HG03135 (cell line): ENCODE measurements at regions not wholly inside any gene's neighbourhood (a gene's known extent, or its start where the extent isn't known, plus 50 kb on each side); places are given as distances from the start of the nearest gene placed in this dataset.

Experiments
- ATAC-seq: cut with Tn5 transposase; IDR thresholded peaks from one replicate; pipeline ENCODE4 v1.9.1; 2021; ENCODE audit warnings: mild to moderate bottlenecking, moderate library complexity; ENCODE audit not compliant: unreplicated experiment

DNA sequence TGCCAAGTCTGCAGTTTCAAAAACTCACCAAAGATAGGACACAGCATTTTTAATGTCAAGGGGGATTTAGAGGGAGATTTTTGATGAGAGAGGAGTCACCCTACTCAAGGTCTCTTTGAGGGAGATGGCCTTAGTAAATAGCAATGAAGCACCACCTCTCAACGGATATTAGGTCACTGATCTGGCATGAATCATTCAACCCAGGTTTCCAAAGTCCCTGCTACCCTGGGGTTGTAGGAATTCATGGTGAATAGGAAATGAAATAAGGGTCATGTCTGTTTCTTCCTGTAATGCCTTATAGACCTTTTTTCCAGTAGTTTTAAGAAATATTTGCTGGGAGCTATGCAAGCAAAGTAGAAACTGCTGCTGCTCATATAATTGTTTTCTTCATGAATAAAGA lies 2154.9 kb downstream of the LRRC4C start:
- no peak for ATAC-seq

DNA sequence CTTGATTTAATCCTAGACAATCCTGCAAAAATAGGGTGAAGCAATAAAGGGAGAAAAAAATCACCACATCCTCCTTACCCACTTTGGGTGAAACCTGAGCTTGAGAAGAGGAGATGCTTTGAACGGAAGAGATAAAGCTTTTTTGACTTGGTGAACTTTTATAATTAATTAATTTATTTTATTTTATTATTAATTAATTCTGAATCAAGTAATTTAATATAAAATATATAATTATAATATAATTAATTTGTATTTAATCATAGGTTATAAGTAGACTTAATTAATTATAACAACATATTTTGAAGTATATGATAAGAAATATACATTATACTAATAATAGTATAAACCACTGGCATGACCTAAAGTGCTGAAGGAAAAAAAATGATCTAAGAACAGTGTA lies 2164.8 kb downstream of the LRRC4C start:
- no peak for ATAC-seq

DNA sequence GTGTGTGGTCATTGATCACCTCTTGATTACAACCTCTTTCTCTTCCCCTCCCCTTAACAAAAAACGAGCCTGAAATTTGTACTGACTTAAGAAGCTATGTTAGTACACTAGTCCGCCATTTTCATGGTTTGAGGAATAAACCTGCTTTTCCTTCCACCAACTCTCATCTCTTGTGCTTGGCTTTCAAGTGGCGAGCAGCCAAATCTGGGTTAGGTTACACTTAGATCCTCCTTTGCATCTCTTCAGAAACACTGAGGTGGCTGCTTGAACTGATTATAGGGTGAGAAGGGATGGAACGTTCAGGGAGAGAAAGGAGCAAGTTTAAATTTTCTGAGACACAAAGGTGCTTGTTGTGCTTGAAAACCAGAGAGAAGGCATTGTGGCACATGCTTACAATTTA lies 2171.4 kb downstream of the LRRC4C start:
- no peak for ATAC-seq

DNA sequence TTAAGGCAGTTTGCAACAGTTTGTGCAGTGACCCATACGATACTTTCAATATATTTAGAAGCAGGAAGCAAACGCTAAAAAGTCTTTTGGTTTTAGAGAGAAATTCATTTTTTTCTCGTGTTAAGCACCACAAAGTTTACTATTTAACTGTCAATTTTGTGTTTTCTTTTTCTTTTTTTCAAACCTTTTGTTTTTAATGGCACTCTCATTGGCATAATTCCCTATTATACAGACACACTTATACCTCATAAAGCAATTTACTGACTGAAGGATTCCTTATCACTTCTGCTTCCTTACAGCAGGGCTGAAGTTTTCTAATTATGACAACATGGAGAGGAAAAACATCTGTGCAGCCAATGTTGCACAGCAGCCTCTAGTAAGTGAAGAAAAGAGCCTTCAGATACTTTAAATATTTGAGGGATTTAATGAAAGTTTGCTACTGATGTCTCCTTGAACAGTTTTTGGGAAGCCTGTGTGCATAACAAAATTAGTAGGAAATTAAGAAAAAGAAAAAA lies 2191.2 kb downstream of the LRRC4C start:
- ATAC-seq: no peak

DNA sequence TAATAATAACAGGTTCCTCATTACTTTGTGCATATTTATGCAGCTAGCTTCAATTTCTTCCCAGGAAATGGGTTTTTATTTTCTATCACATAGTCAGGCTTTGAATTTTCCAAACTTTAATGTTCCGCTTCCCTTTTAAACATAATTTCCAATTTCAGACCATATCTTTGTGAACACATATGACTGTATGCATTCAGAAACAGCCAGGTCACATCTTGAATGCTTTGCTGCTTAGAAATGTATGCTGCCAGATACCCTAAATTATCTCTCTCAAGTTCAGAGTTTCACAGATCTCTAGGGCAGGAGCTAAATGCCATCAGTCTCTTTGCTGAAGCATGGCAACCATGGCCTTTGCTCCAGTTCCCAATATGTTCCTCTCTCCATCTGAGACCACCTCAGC lies 2203.8 kb downstream of the LRRC4C start:
- no peak for ATAC-seq

DNA sequence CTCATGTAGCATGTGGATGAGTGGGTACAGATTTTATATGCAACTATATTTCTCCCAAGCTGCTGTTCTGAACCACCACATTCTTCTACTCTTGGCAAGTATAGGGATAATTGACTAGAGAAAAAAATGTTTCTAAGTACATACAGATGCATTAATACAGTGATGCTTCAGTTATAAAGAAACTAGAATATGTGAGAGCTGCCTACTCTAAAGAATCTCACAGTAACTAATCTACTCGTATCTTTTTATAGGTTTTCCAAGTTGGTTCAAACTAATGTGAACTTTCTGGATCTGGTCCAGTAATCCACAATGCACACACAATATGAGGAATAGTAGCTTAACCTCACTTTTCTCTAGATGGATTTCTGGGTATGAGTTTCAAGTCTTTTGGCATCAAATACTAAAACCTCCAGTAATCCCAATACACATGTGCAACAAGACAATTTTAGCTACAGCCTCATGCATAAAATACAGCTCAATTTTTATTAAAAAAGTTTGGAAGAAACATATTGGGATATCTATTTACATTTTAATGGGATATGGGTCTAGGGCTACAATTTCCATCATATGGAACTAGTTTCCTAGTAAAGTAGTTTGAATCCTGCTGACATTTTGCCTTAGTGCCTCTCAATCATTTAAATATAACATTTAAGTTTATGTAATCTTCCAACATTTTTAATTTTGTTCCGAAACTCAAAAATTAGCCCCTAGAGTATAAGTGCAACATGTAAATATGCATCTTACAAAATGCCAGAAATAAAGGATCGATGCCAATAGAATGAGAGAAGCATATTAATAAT lies 2209.7 kb downstream of the LRRC4C start:
- ATAC-seq: no peak

DNA sequence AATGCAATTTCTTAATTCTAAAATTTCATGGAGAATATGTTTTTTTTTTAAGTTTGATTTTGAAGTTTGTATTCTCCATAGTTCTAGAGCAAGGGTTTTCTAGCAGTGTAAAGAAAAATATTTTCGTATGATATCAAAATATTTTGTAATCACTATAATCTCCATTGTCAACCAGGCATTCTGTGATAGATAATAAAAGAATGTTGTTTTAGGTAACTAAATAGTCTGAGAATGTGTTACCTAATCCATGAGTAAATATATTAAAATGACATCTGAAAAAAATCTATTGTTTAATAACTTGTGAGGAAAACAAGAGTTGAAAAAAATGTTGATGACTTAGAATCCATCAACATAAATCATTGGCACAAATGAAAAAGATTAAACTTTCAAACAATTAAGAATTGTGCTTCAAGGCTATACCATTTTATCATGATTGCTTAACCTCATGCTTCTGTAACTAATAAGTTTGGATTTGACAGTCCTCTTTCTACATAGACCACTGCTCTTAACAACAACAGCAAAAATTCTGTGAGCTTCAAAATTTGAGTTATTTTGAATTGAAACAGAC lies 2211.8 kb downstream of the LRRC4C start:
- ATAC-seq: no peak

DNA sequence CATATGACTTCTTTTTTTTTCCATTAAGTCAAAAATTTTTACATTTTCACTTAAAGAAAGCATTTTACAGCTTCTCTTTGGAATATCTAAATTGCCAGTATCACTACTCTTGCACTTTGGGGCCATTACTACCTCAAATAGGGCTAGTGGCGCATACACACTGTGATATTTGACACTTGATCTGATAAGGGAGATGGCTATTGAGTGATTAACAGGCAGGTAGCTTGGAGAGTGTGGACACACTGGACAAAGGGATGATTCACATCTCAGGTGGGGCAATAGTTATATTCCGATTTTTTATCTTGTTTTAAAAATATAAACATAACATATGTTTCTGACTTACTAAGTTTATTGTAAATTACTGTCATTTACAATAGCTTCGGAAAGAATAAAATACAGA lies 2219.9 kb downstream of the LRRC4C start:
- no peak for ATAC-seq

DNA sequence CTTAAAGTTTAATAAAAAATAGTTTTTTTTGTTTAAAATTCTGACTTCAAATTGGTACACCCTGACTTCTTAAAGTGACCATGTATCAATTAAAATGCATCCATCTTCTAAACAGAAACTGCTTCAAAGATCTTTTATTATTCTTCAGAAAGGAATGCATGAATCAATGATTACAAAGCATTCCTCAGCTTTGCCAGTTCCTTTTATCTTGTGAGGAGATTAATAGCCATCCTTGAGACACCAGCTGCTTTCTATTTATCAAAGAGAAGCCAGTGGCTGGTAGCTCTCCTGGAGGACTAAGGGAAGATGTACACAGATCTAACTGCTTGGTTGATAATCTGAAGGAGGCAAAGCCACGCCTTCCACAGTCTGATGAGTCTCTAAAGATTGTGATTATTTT lies 2222.5 kb downstream of the LRRC4C start:
- ATAC-seq: no peak

DNA sequence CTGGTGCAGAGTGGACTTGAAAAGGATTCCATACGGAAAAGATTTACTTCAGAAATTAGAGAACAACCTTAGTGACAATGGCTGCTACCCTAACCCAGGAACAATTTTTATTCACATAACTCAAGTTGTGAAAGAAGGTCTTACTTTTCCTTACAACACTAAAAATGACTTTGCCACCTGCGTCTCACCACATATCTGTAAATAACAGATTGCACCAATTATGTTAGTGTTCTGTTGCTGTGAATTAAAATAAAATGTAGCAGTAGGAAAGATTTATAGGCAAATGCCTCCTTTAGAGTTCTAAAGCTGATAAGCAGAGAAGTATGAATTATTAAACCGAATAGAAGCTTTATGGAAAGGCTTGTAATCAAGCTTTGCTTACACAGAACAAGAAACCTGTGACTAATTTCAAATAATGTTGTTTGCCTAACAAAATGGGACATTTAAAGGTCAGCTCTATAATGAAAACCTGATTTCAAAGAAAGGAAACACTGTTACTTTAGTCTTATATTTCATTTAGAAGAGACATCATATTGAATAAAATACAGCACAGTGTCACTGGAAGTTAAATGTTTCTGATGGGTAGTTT lies 2237.8 kb downstream of the LRRC4C start:
- ATAC-seq: no peak

DNA sequence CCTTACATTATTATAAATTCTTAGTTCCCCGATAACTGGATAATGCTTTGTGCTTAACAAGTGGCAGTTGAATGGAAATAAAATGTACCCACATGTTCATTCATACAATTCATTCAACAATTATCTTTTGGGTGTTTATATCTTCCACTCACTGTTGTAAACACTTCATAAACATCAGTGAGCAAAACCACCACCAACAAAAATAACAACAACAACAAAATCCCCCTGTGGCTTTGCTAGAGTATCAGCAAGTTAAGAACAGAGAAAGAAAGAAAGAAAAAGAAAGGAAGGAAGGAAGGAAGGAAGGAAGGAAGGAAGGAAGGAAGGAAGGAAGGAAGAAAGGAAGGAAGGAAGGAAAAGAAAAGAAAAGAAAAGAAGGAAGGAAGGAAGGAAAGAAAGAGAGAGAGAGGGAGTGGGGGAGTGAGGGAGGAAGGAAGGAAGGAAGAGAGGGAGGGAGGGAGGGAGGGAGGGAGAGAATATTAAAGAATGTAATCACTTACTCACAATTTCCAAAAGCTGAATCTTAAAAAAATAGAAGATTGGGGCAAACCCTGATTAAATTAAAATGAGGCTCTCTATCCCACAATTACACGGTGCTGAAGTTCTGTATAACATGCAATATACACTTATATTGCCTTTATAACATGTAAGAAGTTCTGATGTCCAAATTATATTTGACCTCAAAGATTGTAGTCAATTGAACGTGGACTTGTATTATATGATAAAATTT lies 2238.8 kb downstream of the LRRC4C start:
- no peak for ATAC-seq

DNA sequence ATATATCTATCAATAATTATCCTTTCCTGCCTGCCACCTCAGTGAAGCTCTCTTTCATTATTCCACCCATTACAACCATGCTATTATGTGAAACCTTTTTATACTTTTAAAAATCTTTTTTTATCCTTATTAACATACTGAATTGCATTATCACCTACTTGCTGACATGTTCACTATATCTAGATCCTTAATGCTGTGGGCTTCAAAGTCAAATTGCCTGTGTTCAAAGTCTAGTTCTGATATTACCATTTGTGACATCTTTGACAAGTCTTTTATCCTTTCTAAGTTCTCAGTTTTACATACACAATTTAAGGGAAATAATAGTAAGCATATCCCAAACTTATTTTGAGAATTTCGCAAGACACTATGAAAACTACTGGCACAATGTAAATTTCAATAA lies 2239.4 kb downstream of the LRRC4C start:
- no peak for ATAC-seq

DNA sequence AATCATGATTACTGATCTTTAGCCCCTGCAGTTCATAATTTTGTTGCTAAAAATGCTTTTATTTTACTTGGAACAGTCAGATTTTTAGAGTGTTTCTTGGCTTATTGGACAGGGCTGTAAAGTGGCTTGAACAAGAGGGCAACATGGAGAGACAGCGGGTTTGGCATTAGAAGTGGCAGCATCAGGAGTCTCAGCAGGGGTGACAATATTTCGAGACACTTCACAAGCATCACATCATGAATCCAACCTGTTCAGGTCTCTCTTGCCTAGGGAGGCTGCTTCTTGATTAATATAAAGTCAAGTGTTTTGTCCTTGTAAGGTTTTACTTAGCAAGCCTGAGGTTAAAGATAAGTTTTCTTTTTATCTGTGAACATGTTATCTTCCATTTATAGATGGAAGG lies 2249.5 kb downstream of the LRRC4C start:
- ATAC-seq: no peak

DNA sequence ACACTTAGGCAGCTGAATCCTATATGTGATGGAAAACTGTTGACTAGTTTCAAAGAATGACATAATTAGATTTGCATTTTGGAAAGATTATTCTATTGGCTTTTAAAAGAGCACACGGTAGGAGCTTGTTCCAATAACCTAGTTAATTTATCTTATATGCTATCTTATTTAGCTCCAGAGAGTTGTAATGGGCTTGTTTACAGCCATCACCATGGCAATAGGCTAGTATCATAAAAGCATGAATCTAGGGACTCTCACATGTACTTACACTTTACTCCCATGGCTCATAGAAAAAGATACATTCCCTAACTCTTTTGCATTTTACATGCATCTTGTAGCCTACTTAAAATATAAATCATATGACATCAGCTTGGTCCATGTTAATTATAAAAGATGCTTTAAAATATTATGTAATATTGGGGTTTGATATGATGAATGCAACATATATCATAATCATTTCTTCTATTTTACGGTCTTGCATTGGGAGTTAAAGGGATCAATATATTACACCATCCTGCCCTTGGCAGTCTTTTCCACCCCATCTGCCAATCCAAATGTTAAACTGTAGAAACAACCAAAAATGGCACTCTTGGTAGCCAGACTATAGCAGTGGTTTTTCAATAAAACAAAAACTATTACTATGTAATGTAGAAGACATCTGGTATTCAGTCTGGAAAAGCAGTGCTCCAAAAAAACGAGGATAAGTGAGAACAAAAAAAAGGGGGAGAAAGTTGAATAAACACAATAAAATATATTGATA lies 2254.0 kb downstream of the LRRC4C start:
- ATAC-seq: no peak

DNA sequence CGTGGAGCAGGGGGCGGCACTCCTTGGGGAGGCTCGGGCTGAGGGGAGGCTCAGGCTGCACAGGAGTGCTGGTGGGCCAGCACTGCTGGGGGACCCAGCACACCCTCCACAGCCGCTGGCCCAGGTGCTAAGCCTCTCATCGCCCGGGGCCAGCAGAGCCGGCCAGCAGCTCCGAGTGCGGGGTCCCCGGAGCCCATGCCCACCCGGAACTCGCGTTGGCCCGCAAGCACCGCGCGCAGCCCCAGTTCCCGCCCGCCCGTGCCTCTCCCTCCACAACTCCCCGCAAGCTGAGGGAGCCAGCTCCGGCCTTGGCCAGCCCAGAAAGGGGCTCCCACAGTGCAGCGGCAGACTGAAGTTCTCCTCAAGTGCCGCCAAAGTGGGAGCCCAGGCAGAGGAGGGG lies 2266.8 kb downstream of the LRRC4C start:
- no peak for ATAC-seq

DNA sequence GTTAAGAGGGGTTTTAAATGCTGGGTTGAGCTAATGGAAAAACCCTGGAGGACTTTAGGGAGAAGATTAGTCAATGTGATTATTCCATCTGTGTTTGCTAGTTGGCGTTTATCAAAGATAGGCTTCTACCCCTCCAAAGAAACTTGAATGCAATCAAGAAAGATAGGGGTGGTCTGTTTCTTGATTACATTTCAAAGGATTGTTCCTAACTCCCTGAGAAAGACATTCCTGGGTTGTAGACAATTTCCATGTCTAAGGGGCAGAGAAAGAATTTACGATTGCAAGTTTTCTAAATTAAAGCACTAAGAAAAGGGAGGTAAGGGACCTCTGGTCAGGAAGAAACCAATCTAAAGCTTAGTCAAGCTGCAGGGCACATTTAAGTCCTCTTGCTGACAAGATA lies 2268.7 kb downstream of the LRRC4C start:
- no peak for ATAC-seq

DNA sequence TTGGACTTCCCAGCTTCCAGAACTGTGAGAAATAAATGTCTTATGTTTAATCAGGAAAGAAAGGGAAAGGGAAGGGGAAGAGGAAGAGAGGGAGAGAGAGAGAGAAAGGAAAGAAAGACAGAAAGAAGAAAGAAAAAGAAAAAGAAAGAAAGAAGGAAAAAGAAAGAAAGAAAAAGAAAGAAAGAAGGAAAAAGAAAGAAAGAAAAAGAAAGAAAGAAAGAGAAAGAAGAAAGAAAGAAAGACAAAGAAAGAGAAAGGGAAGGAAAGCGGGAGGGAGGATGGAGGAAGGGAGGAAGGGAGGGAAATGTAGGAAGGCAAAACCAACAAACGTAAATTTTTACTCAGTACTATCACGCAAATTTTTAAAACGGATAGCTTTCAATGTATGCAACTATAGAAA lies 2281.8 kb downstream of the LRRC4C start:
- no peak for ATAC-seq

DNA sequence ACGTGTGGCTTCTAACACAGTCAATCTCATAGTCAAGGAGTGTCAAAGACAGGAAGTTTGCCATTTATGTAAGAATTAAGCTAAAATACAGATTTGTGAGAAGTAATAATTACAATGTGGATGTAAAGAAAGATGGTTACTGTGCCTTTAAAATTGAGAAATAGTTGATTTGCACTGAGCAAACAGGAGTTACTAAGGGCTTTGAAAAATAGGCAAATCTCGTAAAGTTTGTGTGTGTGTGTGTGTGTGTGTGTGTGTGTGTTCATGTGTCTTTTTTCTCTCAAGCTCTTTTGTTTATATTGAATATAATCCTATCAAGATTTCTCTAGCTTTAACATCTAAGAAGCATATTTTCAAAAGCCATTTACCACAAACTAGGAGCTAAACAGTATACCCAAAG lies 2284.5 kb downstream of the LRRC4C start:
- no peak for ATAC-seq

DNA sequence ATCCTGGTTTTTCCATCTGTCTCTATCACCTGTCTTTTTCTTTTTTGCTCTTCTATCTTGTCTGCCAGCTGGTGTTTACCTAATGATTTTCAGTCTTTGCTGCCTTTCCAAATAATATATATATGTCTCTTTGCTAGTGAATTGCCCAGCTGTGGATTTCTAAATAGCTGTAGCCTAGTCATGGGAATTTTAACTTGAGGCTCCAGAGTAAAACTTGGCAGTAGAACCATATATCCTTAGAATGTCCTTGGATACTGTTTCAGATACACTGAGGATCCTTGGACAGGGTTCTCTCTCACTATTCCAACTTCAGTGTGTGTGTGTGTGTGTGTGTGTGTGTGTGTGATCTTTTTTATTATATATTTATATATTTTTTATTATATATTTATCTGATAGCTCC lies 2285.3 kb downstream of the LRRC4C start:
- ATAC-seq: no peak

DNA sequence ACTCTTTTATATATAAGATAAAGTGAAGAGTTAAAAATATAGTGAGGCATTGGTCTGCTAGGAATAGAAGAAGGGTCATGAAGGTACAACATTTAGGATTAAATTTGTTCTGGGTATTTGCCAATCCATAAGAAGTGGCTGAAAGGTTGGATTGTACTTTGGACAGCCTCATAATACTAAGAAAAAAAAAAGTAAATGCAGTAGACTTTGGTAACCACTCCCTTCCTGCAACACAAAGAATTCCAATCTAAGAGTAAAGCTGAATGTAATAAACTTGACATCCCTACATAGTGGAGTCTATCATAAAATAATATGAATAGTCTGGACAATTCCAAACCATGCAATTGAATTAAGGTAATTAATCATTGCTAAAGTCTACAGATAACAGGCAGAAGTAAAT lies 2294.4 kb downstream of the LRRC4C start:
- no peak for ATAC-seq

DNA sequence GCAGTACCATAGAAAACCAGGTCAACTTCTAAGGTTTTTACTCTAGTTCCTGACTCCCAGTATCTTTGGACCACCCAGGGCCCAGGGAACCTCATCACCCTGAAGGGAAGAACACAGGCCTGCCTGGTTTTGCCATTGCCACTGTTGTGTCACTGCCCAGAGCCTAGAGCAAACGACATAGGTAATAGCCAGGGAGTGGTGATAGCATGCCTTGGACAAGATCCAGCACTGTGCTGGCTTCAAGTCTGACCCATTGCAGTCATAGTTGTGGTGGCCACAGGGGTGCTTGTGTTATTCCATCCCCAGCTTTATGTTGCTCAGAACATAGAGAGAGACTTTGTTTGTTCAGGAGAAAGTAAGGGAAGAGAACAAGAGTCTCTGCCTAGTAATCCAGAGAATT lies 2310.2 kb downstream of the LRRC4C start:
- no peak for ATAC-seq
